Naive thymus-derived CD4-positive, alpha-beta T cell (primary cell): ENCODE measurements at regions not wholly inside any gene's neighbourhood (a gene's known extent, or its start where the extent isn't known, plus 50 kb on each side); places are given as distances from the start of the nearest gene placed in this dataset.

Experiments
- ATAC-seq: fragments of 150-1000 bp; cut with Tn5 transposase; 2 replicates; pipeline ENCODE4 v1.10.0; 2021; ENCODE audit warnings: mild to moderate bottlenecking, moderate library complexity
- CTCF ChIA-PET: fragments of 350-600 bp; sonication (Branson Sonifier 250); formaldehyde crosslinking; loops from one replicate; lab custom pipeline; 2021; ENCODE audit warnings: antibody characterized with exemption; lab: Charles Lee
- POLR2A ChIA-PET: fragments of 350-600 bp; sonication (Branson Sonifier 250); formaldehyde crosslinking; loops from one replicate; lab custom pipeline; 2021; ENCODE audit warnings: antibody characterized with exemption, inconsistent platforms; lab: Charles Lee
- DNase-seq, 9 donors: peaks; one replicate each; pipeline versions ENCODE4 v3.0.0 to v3.0.0-alpha.2; 2020 to 2022; ENCODE audit warnings: mixed read lengths in 1 of 9
- H3K27ac ChIP-seq: one replicate; pipeline ENCODE4 v1.7.0; 2013; ENCODE audit warnings: mild to moderate bottlenecking, low read depth, low read length, moderate library complexity
- H3K27me3 ChIP-seq, 2 donors: one replicate each; pipeline ENCODE4 v1.7.0; 2013; ENCODE audit warnings: low read length in 2 of 2, mild to moderate bottlenecking in 2 of 2, moderate library complexity in 2 of 2; ENCODE audit not compliant: control insufficient read depth in 2 of 2, insufficient read depth in 2 of 2
- H3K36me3 ChIP-seq, 3 experiments: 1 replicate in 2 of 3; 2 replicates in 1 of 3; pipeline ENCODE4 v1.7.0; 2013; ENCODE audit warnings: low read length in 3 of 3, mild to moderate bottlenecking in 3 of 3, moderate library complexity in 1 of 3; ENCODE audit not compliant: insufficient read depth in 3 of 3, control insufficient read depth in 2 of 3
- H3K4me1 ChIP-seq, 2 donors: one replicate each; pipeline ENCODE4 v1.7.0; 2013; ENCODE audit warnings: low read length in 2 of 2, mild to moderate bottlenecking in 2 of 2, moderate library complexity in 1 of 2; ENCODE audit not compliant: control insufficient read depth in 2 of 2, insufficient read depth in 2 of 2
- H3K4me3 ChIP-seq: 2 replicates; pipeline ENCODE4 v1.7.0; 2013; ENCODE audit warnings: mild to moderate bottlenecking, low read length
- H3K9me3 ChIP-seq, 3 experiments: 1 replicate in 2 of 3; 2 replicates in 1 of 3; pipeline ENCODE4 v1.7.0; 2013; ENCODE audit warnings: low read length in 3 of 3; ENCODE audit not compliant: control insufficient read depth in 2 of 3
- H3K27ac Mint-ChIP-seq, 9 donors: one replicate each; pipeline ENCODE4 v1.8.0; 2020 to 2022; ENCODE audit warnings: mixed read lengths in 9 of 9, mild to moderate bottlenecking in 8 of 9, moderate library complexity in 5 of 9, inconsistent platforms in 2 of 9
- H3K27me3 Mint-ChIP-seq, 5 donors: one replicate each; pipeline ENCODE4 v1.8.0; 2021 to 2022; ENCODE audit warnings: mixed read lengths in 5 of 5, mild to moderate bottlenecking in 1 of 5
- H3K36me3 Mint-ChIP-seq, 5 donors: one replicate each; pipeline ENCODE4 v1.8.0; 2020 to 2022; ENCODE audit warnings: mixed read lengths in 5 of 5, mild to moderate bottlenecking in 3 of 5, inconsistent platforms in 1 of 5
- H3K4me1 Mint-ChIP-seq, 7 donors: one replicate each; pipeline ENCODE4 v1.8.0; 2020 to 2022; ENCODE audit warnings: mixed read lengths in 7 of 7, mild to moderate bottlenecking in 3 of 7, inconsistent platforms in 1 of 7
- H3K4me3 Mint-ChIP-seq, 10 donors: one replicate each; pipeline ENCODE4 v1.8.0; 2020 to 2022; ENCODE audit warnings: mild to moderate bottlenecking in 10 of 10, mixed read lengths in 10 of 10, moderate library complexity in 6 of 10, inconsistent platforms in 2 of 10
- H3K9me3 Mint-ChIP-seq, 11 donors: one replicate each; pipeline ENCODE4 v1.8.0; 2020 to 2022; ENCODE audit warnings: mixed read lengths in 11 of 11, mild to moderate bottlenecking in 4 of 11, inconsistent platforms in 1 of 11, moderate library complexity in 1 of 11
- intact Hi-C, 2 donors: fragments of 100-400 bp; cut with micrococcal nuclease; formaldehyde crosslinking; loops; one replicate each; pipeline ENCODE4 v1.15.1; 2023

DNA sequence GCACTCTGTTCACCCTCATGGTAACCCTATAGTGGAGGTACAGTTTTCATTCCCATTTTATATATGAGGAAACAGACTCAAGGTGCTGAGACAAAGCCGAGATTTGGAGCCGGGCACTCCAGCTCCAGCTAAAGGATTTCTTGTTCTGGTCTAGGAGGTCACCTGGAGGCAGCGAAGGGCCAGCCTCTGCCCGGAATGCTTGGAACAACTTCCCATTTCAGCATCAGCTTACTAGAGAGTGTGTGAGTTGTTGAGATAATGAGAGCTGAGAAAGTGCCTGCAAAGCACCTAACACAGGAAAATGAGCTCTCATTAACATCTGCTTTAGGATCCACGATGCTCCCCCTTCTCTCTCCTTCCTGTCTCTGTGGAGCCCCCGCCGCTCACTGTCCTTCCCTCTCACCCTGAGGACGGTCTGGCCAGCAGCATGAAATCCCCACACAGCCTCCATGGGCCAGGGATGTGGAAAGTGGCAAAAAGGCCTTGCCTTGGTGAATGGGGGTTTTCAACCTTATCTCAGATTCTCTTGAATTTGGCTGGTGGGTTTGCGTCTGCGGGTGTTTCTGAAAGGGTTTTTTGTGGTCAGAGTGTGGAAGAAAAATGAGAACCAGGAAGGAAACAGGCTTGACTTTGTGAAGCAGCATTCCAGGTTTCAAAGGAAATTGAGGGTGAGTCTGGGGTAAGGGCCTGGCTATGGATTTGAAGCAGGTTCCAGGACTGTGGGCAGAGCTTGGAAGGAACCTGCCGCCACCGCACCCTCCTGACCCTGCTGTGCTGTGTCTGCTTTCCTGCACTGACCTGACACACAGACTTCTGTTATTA lies 178.7 kb downstream of the FOXL1 start:
- peaks cover 0 to 2% (median 0%) of the 10 kb centered on the region in 11 donors for H3K9me3 Mint-ChIP-seq
- H3K4me3 Mint-ChIP-seq, result no peak overlapping the region
- Histone ChIP-seq H3K4me1 (no peaks in the 10 kb centered on the region), H3K4me3 (no peak overlapping the region), H3K27me3 (peaks cover 0 to 5% of the 10 kb centered on the region in 2 donors), H3K36me3 (no peaks in the 10 kb centered on the region), H3K27ac (no peak overlapping the region), H3K9me3 (no peaks in the 10 kb centered on the region)
- H3K27ac Mint-ChIP-seq, result no peak overlapping the region
- POLR2A ChIA-PET, result no interaction called here
- intact Hi-C loops, result no loop called here
- H3K27me3 Mint-ChIP-seq, result peaks cover 20 to 38% (median 36%) of the 10 kb centered on the region in 5 donors
- H3K4me1 Mint-ChIP-seq, result peaks cover 0 to 6% (median 0%) of the 10 kb centered on the region in 7 donors
- ATAC-seq (no peak), DNase-seq (no peak)
- CTCF ChIA-PET, result no interaction called here
- no peaks in the 10 kb centered on the region for H3K36me3 Mint-ChIP-seq

DNA sequence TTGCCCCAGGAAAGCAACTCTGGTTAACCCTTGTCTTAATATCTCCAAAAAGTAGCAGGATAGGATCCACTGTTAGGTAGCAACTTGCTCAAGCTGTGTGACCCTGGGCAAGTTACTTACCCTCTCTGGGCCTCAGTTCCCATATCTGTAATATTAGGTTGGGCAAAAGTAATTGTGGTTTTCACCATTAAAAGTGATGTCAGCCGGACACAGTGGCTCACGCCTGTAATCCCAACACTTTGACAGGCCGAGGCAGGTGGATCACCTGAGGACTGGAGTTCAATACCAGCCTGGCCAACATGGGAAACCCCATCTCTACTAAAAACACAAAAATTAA lies 179.3 kb downstream of the FOXL1 start:
- no peak overlapping the region for H3K4me3 ChIP-seq
- DNase-seq, result no peak
- no peaks in the 10 kb centered on the region for H3K4me1 ChIP-seq
- H3K9me3 ChIP-seq, result no peaks in the 10 kb centered on the region
- peaks cover 20 to 44% (median 38%) of the 10 kb centered on the region in 5 donors for H3K27me3 Mint-ChIP-seq
- H3K4me3 Mint-ChIP-seq, result no peak overlapping the region
- H3K36me3 Mint-ChIP-seq, result no peaks in the 10 kb centered on the region
- H3K27ac Mint-ChIP-seq, result no peak overlapping the region
- peaks cover 0 to 5% of the 10 kb centered on the region in 2 donors for H3K27me3 ChIP-seq
- peaks cover 0 to 2% (median 0%) of the 10 kb centered on the region in 11 donors for H3K9me3 Mint-ChIP-seq
- ChIA-PET POLR2A (no interaction called here), CTCF (no interaction called here)
- no peak overlapping the region for H3K27ac ChIP-seq
- intact Hi-C loops, result no loop called here
- no peaks in the 10 kb centered on the region for H3K36me3 ChIP-seq
- H3K4me1 Mint-ChIP-seq, result peaks cover 0 to 6% (median 0%) of the 10 kb centered on the region in 7 donors
- no peak for ATAC-seq

DNA sequence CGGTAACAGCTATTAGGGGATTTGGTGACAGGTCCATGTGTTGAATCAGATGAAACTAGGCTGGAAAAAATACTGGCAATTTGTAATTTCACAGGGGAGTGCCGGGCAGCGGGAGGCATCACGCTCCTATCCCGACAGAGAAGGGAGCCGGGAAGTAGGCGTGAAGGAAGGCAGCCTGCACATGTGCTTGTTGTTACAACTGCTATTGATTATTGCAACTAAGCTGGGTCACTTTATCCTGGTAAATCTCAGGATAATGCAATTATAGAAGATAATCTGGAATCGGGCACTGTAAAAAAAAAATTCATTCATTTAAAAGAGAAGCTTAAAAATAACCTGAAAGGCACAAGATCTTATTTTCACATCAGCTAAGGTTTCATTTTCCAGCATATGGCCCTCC lies 180.6 kb downstream of the FOXL1 start:
- H3K27ac Mint-ChIP-seq, result no peak overlapping the region
- peaks cover 0 to 5% of the 10 kb centered on the region in 2 donors for H3K27me3 ChIP-seq
- no peak for ATAC-seq
- no peaks in the 10 kb centered on the region for H3K9me3 Mint-ChIP-seq
- ChIA-PET CTCF (no interaction called here), POLR2A (no interaction called here)
- H3K36me3 Mint-ChIP-seq, result no peaks in the 10 kb centered on the region
- no peak overlapping the region for H3K4me3 ChIP-seq
- H3K27me3 Mint-ChIP-seq, result peaks cover 22 to 45% (median 39%) of the 10 kb centered on the region in 5 donors
- no peak for DNase-seq
- H3K9me3 ChIP-seq, result no peaks in the 10 kb centered on the region
- no peak overlapping the region for H3K4me3 Mint-ChIP-seq
- H3K27ac ChIP-seq, result no peak overlapping the region
- H3K4me1 ChIP-seq, result no peaks in the 10 kb centered on the region
- H3K36me3 ChIP-seq, result no peaks in the 10 kb centered on the region
- H3K4me1 Mint-ChIP-seq, result peaks cover 0 to 6% (median 0%) of the 10 kb centered on the region in 7 donors
- intact Hi-C loops, result no loop called here

DNA sequence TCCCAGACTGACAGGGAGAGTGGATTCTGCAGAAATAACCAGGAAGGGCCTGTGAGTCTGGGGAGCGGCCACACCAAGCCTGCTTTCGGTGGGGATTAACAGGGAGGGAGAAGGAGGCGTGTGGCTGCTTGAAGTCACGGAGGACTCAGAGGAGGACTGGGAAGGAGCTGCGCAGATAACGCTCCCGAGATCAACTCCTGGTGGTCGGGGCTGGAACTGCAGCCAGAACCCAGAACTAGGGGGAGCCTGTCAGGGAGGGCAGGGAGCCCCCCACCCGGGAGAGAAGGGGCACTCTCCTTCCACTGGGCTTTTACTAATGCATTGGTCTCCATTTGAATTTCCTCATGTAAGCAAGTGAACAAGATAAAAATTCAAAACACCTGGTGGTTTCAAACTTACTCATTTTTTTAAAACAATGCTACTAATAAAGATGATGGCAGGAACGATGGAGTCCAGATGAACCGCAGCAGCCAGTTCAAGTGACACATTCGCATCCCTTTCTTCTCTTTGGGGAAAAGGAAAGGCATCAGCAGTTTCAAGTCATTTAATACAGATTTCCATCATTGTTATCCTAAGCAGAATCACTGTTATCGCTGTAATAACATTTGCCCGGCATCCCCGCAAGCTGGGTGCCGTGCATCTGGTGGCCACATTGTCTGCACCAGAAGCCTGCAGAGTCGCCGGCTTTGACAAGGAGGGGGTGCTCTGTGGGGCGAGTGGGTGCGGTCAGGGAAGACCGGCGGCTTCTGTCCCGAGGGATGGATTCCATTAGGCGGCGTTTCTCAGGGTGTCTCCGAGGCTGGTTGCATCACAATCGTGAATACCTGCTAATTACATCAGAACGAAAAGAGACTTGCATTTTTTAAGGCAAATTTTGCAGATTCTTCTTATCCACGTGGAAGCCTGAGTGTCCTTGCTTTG lies 183.0 kb downstream of the FOXL1 start:
- ChIA-PET CTCF (no interaction called here), POLR2A (no interaction called here)
- intact Hi-C loops, result loop anchor here (2.0 to 5.0 kb wide), 3 partner anchors 184 to 199 kb away; partner anchors contain the start of gene FOXL1 (in 1 of the 2)
- H3K4me3 Mint-ChIP-seq, result no peak overlapping the region
- peaks cover 0 to 3% (median 0%) of the 10 kb centered on the region in 11 donors for H3K9me3 Mint-ChIP-seq
- peaks cover 0 to 5% of the 10 kb centered on the region in 2 donors for H3K27me3 ChIP-seq
- no peaks in the 10 kb centered on the region for H3K4me1 ChIP-seq
- DNase-seq, result peak in 6 of 9 donors; percentile 3 to 54 (median 16)
- H3K36me3 ChIP-seq, result no peaks in the 10 kb centered on the region
- H3K9me3 ChIP-seq, result no peaks in the 10 kb centered on the region
- no peak overlapping the region for H3K4me3 ChIP-seq
- no peak overlapping the region for H3K27ac Mint-ChIP-seq
- H3K27ac ChIP-seq, result no peak overlapping the region
- H3K36me3 Mint-ChIP-seq, result no peaks in the 10 kb centered on the region
- peaks cover 0 to 6% (median 0%) of the 10 kb centered on the region in 7 donors for H3K4me1 Mint-ChIP-seq
- H3K27me3 Mint-ChIP-seq, result peaks cover 33 to 49% (median 44%) of the 10 kb centered on the region in 5 donors
- peak; percentile 37 for ATAC-seq

DNA sequence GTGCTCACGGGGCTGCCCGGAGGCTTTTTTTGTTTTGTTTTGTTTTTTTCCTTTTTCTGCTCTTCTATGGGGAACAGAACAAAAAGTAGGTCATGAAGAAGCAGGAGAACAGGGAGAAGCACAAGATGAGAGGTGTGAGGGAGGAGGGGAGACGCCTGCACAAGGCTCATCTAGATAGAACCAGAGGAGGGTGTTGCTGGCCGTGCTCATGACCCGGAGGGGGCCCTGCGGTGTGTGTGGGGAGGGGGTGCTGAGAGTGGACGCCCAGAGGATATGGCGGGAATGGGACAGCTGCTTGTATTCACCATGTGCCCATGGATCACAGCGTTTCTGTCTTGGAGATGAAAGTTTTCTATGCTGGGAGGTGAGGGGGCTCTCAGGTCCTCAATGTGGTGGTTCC lies 183.7 kb downstream of the FOXL1 start:
- no peak overlapping the region for H3K27ac Mint-ChIP-seq
- POLR2A ChIA-PET, result no interaction called here
- DNase-seq (no peak), ATAC-seq (no peak)
- intact Hi-C loops, result loop anchor here (5.0 kb wide), 2 partner anchors 185 to 200 kb away; partner anchors contain the start of gene FOXL1 (in 1 of the 2)
- H3K27me3 Mint-ChIP-seq, result peaks cover 36 to 52% (median 44%) of the 10 kb centered on the region in 5 donors
- no peaks in the 10 kb centered on the region for H3K36me3 ChIP-seq
- peaks cover 0 to 5% (median 0%) of the 10 kb centered on the region in 11 donors for H3K9me3 Mint-ChIP-seq
- H3K27ac ChIP-seq, result no peak overlapping the region
- H3K4me1 Mint-ChIP-seq, result peaks cover 0 to 6% (median 0%) of the 10 kb centered on the region in 7 donors
- no peaks in the 10 kb centered on the region for H3K36me3 Mint-ChIP-seq
- H3K27me3 ChIP-seq, result peaks cover 0 to 5% of the 10 kb centered on the region in 2 donors
- CTCF ChIA-PET, result no interaction called here
- H3K4me1 ChIP-seq, result no peaks in the 10 kb centered on the region
- no peak overlapping the region for H3K4me3 ChIP-seq
- no peak overlapping the region for H3K4me3 Mint-ChIP-seq
- no peaks in the 10 kb centered on the region for H3K9me3 ChIP-seq

DNA sequence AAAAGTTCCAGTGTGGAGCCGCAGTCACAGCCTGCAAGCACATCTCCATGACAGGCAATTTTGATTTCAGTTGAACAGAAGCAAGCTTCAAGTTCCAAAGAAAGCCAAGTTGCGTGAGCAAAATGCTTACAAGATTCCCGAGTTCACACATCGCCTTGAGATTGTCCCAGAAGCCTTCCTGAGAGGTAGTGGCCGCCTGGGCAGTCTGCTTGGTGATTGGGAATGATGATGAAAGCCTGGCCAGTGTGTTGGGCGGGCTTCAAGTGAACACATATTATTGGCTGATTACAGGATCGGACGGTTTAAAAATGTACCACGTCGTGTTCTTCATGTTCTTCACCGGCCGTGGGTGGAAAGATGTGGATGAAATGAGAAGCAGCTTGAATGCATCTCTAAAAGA lies 185.5 kb downstream of the FOXL1 start:
- H3K4me1 Mint-ChIP-seq, result peaks cover 0 to 2% (median 0%) of the 10 kb centered on the region in 7 donors
- POLR2A ChIA-PET, result no interaction called here
- DNase-seq (no peak), ATAC-seq (no peak)
- no peak overlapping the region for H3K4me3 Mint-ChIP-seq
- peaks cover 26 to 50% (median 47%) of the 10 kb centered on the region in 5 donors for H3K27me3 Mint-ChIP-seq
- no peak overlapping the region for H3K27ac Mint-ChIP-seq
- Histone ChIP-seq H3K27me3 (peaks cover 0 to 5% of the 10 kb centered on the region in 2 donors), H3K27ac (no peak overlapping the region), H3K9me3 (no peaks in the 10 kb centered on the region), H3K4me3 (no peak overlapping the region), H3K36me3 (no peaks in the 10 kb centered on the region), H3K4me1 (no peaks in the 10 kb centered on the region)
- CTCF ChIA-PET, result no interaction called here
- intact Hi-C loops, result loop anchor here (5.0 kb wide), 2 partner anchors 187 to 202 kb away; partner anchors contain the start of gene FOXL1 (in 1 of the 2)
- no peaks in the 10 kb centered on the region for H3K36me3 Mint-ChIP-seq
- peaks cover 0 to 5% (median 0%) of the 10 kb centered on the region in 11 donors for H3K9me3 Mint-ChIP-seq
